PFSK-1 (cell line): ENCODE measurements at regions not wholly inside any gene's neighbourhood (a gene's known extent, or its start where the extent isn't known, plus 50 kb on each side); places are given as distances from the start of the nearest gene placed in this dataset.

Source experiments
- FOXP2 ChIP-seq: optimal IDR thresholded peaks from 2 replicates; pipeline ENCODE3; 2011; ENCODE audit warnings: borderline replicate concordance, control low read depth, inconsistent platforms; ENCODE audit not compliant: insufficient read depth; ENCODE audit errors: extremely low read length, extremely low read depth
- POLR2AphosphoS5 ChIP-seq: IDR thresholded peaks from 2 replicates; pipeline ENCODE4 v1.6.1; 2012; ENCODE audit warnings: low read depth, mild to moderate bottlenecking, control low read depth, low read length, moderate library complexity
- REST ChIP-seq, 2 experiments: IDR thresholded peaks; 2 replicates each; pipeline versions ENCODE4 v1.6.1 to v1.8.0; 2011 to 2012; ENCODE audit warnings: low read depth in 2 of 2, low read length in 2 of 2, control low read depth in 1 of 2, inconsistent platforms in 1 of 2, mild to moderate bottlenecking in 1 of 2, moderate library complexity in 1 of 2; ENCODE audit not compliant: insufficient read depth in 1 of 2
- SIN3A ChIP-seq: IDR thresholded peaks from 2 replicates; pipeline ENCODE4 v1.6.1; 2012; ENCODE audit warnings: mild to moderate bottlenecking, low read length, moderate library complexity, borderline replicate concordance; ENCODE audit not compliant: insufficient read depth
- TAF1 ChIP-seq: IDR thresholded peaks from 2 replicates; pipeline ENCODE4 v1.6.1; 2012; ENCODE audit warnings: low read length, control low read depth, borderline replicate concordance; ENCODE audit not compliant: insufficient read depth

DNA sequence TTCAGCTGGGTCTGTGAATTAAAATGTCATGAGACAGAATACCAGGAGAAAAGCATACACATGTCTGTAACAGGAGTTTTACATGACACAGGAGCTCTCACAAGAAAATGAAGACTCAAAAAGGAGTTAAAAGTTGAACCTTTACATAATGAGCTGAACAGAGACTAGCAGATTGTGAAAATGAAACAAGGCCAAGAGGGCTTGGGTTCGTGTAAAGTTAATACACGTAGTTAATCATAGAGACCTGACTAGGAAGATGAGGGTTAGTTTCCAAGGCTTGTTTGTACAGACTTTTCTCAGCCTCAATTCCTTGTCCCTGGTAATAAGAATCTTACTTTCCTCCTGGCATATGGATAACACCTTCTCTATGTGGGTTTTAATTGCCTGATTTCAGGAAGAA, 1294.0 kb downstream of the MAT2B start:
- TF ChIP-seq POLR2AphosphoS5 (no peak), REST (IDR thresholded peaks at IDR 0.05; ENCODE audit: insufficient read depth in 1 of 2, low read depth in 2 of 2, low read length in 2 of 2) (no peak), TAF1 (no peak), SIN3A (no peak), FOXP2 (no peak)
